HG03457 (cell line): ENCODE measurements at regions not wholly inside any gene's neighbourhood (a gene's known extent, or its start where the extent isn't known, plus 50 kb on each side); places are given as distances from the start of the nearest gene placed in this dataset.

Experiments used
- ATAC-seq: cut with Tn5 transposase; IDR thresholded peaks from one replicate; pipeline ENCODE4 v1.9.1; 2021; ENCODE audit warnings: moderate number of reproducible peaks; ENCODE audit not compliant: unreplicated experiment

GRCh38 chr16:88315543-88316105 is 67.1 kb upstream of the ZNF469 start:
- ATAC-seq: no peak

- ATAC-seq: no peak
Measured at GRCh38 chr16:88316151-88316550, 66.6 kb upstream of the ZNF469 start.

GRCh38 chr16:88316941-88317612 is 65.7 kb upstream of the ZNF469 start:
- ATAC-seq: no peak

- no peak for ATAC-seq
Measured at GRCh38 chr16:88317613-88317965, 65.2 kb upstream of the ZNF469 start.

GRCh38 chr16:88318051-88318450 is 64.7 kb upstream of the ZNF469 start:
- no peak for ATAC-seq

- no peak for ATAC-seq
Measured at GRCh38 chr16:88318521-88318920, 64.2 kb upstream of the ZNF469 start.

- no peak for ATAC-seq
Measured at GRCh38 chr16:88319116-88319965, 63.4 kb upstream of the ZNF469 start.

GRCh38 chr16:88320947-88321634 is 61.7 kb upstream of the ZNF469 start:
- no peak for ATAC-seq

GRCh38 chr16:88321635-88322499 is 60.9 kb upstream of the ZNF469 start:
- ATAC-seq: no peak

- no peak for ATAC-seq
Measured at GRCh38 chr16:88322500-88322970, 60.2 kb upstream of the ZNF469 start.

- ATAC-seq: no peak
Measured at GRCh38 chr16:88323041-88323440, 59.7 kb upstream of the ZNF469 start.

GRCh38 chr16:88323546-88324330 is 59.0 kb upstream of the ZNF469 start:
- ATAC-seq: no peak

GRCh38 chr16:88325087-88325750 is 57.5 kb upstream of the ZNF469 start:
- no peak for ATAC-seq

- ATAC-seq: no peak
Measured at GRCh38 chr16:88325976-88326375, 56.8 kb upstream of the ZNF469 start.

GRCh38 chr16:88326611-88327485 is 55.9 kb upstream of the ZNF469 start:
- no peak for ATAC-seq

- no peak for ATAC-seq
Measured at GRCh38 chr16:88327561-88328312, 55.0 kb upstream of the ZNF469 start.

GRCh38 chr16:88328313-88328980 is 54.3 kb upstream of the ZNF469 start:
- no peak for ATAC-seq
